ENCODE measurements at regions not wholly inside any gene's neighbourhood (a gene's known extent, or its start where the extent isn't known, plus 50 kb on each side); places are given as distances from the start of the nearest gene placed in this dataset.
"Not testable (repeated sequence)": the region's sequence is repeated elsewhere in the genome, so short reads cannot be mapped to it uniquely, and the experiment has no call there.

GRCh38 chr20:55586610-55587009 is 418.7 kb downstream of the CBLN4 start:
- DNase-seq: no peak

GRCh38 chr20:55584964-55585363 is 420.4 kb downstream of the CBLN4 start:
- DNase-seq: no peak

- no peak for DNase-seq
These were observed 421.0 kb downstream of the CBLN4 start for GRCh38 chr20:55584307-55584706.

DNA sequence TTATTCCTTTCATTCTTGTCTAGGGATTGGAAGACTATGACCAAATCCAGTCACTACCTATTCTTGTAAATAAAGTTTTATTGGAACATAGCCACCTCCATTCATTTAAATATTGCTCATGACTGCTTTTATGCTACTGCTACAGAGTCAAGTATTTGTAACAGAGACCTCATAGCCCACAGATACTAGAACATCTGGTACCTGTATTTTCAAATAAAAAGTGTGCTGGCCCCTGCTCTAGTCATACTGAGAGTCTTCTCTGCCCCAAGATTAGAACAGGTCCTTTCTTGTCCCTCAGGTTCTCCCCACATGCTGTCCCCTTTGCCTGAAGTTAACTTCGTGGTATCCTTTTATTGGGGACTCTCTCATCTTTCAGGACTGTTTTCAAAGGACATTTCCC is 422.3 kb downstream of the CBLN4 start:
- no peak for DNase-seq

- DNase-seq: no peak
These were observed 422.8 kb downstream of the CBLN4 start for GRCh38 chr20:55582498-55582897.

DNA sequence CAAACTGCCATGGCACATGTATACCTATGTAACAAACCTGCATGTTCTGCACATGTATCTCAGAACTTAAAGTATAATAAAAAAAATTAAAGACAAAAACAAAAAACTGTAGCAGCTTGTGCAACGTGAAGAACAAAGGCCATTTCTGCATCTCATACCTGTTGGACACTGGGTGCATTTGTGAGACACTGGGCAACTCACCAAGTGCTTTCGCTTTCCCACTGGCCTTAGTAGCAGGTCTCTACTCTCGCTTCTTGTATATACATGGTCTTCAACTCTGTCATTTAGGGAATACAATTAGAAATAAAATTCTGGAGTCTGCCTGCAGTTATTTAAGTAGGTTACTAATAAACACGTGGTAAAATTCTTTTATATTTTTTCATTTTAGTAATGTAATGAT is 423.8 kb downstream of the CBLN4 start:
- no peak for DNase-seq

DNA sequence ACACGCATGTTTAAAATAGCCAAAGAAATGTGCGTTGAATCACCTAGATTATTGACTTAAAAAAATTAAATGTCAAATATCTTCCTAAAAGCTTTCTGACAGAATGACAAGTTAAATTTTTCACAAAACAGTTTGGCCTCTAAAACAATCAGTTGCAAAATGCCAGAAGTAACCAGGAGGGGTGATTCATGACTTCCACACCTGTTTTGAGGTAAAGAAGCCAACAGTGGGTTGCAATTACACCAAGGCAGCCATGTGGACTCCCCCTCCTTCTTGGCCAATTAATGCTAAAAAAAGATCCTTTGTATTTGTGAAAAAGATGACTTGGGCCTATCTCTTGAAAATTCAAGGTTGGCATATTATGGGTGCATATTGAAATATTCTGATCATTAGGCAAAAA is 424.8 kb downstream of the CBLN4 start:
- no peak for DNase-seq

DNA sequence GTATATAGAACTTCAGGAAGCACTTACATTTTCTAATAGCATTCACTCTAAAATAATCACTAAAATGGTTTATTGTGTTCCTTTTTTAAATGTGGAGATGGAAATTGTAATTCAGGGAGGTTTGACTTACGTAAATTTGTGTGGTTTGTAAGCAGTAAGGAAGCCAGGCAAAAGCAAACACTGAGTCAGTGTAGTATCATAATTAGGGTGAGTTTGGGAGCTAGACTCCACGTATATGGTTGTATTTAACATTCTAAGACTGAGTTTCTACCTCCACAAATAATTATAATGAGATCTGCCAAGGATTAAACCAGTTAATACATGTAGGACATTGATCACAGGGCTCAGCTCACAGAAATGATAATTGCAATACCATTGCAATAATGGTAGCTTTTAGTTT is 425.5 kb downstream of the CBLN4 start:
- no peak for DNase-seq

DNA sequence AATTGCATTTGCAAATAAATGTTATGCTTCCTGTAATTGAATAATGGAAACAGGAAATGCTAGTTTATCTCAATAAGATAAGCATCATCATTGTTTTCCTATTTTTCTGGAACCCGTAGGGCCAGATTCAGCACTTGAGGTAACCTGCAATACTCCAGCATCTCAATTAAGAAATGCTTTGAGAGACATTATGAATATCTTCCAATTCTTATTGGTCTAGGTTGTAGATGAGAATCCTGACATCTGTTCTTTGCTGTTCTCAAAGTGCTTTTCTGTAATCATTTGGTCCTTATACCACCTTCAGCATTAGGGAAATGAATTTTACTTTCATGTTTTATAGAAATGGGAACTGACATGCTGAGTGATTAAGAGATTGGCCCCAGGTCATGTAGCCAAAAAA is 428.3 kb downstream of the CBLN4 start:
- DNase-seq: no peak

DNA sequence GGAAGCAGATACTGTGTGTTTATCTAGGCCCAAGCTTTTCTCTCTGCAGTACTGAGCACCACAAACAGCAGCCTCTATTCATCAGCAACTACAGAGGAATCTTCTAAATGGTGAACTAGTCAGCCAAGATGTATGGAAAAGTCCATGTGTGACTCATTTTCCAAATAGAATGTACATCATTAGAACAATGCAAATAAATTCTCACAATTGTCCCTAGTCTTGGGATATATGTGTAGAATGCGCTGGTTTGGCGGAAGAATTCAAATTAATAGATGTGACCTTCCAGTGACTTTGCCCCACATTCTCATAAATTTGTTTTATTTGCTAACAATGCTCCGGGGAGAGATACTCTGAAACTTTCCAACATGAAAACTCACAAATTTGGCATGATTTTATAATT is 436.2 kb downstream of the CBLN4 start:
- DNase-seq: no peak

DNA sequence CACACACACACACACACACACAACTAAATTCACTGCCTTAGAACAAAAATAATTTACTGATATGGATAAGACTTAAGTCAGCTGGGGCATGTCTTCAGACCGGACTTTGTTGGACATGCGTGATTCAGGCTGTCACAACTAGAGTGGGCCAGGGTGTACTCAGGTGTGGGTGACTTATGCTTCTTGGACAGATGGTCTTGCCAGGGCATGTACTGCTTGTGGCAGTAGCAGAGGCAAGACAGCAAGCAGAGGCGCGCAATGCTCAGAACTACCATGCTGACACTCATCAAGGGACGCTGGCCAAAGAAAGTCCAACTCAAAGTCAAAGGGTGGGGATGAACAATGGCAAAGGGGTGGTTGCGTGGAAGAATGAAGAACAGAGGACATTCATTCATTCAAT is 437.5 kb downstream of the CBLN4 start:
- no peak for DNase-seq

DNA sequence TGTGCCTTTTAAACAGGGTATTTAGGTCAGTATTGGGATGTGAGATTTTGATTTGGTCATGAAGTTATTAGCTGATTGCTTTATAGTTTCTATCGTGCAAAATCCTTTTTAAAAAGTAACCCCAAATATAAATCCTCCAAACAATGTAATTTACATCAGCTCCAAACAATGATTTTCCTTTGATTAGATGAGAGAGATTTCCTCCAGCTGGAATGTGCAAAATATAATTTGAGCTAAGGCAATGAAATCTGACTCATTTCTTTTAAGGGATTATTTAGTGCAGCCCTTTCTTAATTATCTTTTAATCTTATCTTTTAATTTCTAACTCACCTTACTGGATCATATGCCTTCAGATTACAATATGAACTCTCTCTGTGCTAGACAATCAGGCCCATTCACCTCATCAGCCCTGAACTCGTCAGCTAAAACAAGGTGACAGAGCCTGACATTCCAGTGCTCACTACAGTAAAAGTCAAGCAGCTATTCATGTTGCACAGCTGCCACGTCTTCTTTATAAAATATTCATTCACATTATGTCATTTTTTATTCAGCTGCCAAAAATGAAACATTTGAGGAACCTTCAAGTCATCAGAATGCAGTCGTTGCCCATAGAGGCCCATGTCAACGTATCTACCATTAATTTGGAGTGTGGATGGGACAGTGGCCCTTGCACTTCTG is 440.1 kb downstream of the CBLN4 start:
- DNase-seq: no peak

- DNase-seq: no peak
These were observed 444.1 kb downstream of the CBLN4 start for GRCh38 chr20:55561259-55561658.

DNA sequence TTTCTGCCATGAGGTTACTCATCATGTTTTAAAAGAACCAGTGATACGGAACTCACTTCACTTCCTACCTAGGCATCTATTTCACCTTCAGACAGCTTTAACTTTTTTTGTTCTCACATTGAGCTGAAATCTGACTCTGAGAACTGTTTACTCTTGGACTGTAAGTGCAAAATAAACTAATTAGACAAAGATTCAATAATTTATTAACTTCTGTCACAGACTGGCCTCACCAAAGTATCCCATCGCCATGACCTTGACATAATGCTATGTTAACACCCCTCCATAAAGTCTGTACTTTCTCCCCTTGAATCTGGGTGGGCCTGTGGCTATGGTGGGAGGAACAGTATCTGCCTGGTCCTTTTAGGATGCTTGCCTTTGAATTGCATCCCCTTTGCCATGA is 448.1 kb downstream of the CBLN4 start:
- DNase-seq: no peak

DNA sequence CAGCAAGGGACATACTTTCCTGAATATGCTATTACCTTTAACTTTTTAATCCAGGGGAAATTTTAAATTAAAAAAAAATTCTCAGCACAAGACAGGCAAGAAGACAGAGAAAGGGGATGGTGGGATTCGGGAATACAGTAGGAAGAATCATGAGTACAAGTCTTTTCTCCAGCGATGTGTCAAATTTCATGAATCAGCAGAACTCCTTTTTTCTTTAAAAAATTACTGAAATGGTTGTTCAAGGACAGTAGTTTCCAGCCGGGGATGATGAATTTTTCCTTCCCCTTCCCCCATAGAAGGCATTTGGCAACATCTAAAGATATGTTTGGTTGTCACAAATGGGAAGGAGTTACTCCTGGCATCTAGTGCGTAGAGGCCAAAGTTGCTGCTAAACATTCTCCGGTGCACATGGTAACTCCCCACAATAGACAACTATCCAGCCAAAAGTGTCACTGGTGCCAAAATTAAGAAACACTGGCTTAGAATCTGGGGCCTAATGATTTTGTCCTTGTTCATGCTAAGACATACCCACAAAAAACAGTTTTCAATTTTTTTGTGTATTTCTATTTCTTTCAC is 450.2 kb downstream of the CBLN4 start:
- DNase-seq: no peak

GRCh38 chr20:55544638-55545037 is 460.7 kb downstream of the CBLN4 start:
- no peak for DNase-seq

GRCh38 chr20:55540486-55540885 is 464.8 kb downstream of the CBLN4 start:
- no peak for DNase-seq

DNA sequence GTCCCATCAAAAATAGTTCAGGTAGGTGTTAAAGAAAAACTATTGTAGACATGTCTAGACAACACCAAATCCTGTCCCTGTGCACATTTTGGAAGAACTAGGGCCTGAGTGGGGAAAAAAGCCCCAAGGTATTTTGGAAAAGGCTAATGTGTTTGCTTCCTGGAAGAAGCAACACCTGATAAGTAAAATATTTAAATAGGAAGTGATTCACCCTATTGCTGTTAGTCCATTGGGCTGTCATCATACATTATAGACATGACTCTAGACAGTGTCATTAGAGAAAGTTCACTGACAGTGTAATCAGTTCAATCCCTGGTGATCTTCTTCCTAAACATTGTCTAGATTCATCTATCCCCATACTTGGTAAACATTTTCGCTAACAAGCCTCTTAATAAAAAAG is 465.3 kb downstream of the CBLN4 start:
- no peak for DNase-seq

- DNase-seq: no peak
These were observed 466.9 kb downstream of the CBLN4 start for GRCh38 chr20:55538261-55538908.

DNA sequence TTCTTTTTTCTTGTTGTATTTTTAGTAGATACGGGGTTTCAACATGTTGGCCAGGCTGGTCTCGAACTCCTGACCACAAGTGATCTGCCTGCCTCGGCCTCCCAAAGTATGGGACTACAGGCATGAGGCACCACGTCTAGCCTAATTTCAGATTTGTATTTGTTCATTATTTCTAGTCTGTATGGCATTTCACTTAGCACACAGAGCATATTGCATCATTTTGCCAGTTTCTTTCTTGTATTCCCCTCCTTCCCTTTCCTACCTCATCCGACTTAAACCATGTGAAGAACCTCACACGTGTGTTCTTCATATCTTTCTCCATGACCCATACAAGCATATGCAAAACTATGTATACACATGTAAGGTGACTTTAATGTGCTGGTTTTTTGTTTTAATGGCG is 470.0 kb downstream of the CBLN4 start:
- no peak for DNase-seq

DNA sequence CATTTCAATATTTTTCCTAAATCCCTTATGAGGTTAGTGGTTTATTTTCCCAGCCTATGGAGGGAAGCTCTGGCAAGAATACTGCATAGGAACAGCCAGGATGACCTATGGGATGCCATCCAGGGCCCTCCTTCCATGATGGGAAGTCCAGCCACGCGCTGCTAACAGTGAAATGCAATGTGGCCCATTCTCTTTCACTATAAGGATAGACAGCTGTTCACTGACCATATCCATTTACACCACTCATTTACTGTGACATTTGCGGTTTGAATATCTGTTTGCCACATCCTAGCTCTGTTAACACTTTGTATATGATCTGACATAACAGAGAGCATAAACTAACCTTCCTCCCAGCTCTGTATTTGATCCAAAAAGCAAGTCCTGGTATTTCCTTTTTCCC is 471.7 kb downstream of the CBLN4 start:
- DNase-seq: no peak

DNA sequence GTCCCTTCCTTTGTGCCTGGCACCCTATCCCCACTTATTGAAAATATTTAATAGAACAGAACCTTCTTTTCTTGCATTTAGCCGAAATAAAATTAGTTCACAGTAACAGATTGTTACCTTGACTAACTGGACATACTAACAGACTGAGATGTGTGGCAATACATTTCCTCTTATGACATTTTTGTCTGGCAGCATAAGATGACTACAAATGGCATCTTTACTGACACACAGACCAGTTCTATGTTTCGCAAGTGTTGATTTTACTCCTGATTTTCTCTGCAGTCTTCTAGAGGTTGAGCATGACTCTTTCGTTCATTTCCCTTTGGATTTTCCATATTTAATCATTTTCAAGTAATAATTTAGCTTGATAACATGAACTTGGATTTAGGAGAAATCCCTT is 474.6 kb downstream of the CBLN4 start:
- no peak for DNase-seq

DNA sequence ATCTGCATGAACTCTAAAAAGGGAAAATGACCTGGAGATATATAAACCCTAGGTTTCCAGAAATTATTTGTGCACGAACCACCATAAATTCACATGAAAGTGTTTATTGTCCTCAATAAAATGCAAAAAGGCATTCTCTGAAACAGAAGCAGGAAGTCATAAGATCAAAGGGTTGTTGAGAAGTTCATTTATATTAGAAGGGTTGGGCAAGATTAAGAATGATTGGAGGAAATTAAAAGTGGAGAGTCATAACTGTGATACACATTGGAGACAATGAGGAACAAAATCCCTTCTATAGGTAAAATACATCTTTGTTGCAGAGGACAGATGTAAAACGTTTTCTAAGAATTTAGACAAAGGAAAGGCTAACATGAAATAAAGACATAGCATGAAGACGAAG is 476.8 kb downstream of the CBLN4 start:
- DNase-seq: no peak

GRCh38 chr20:55522296-55522815 is 483.0 kb downstream of the CBLN4 start:
- no peak for DNase-seq

- not testable (repeated sequence) for DNase-seq
These were observed 487.7 kb downstream of the CBLN4 start for GRCh38 chr20:55517584-55517983.
